ENCODE measurements at regions not wholly inside any gene's neighbourhood (a gene's known extent, or its start where the extent isn't known, plus 50 kb on each side); places are given as distances from the start of the nearest gene placed in this dataset.

- Mint-ChIP-seq H3K4me1 (no peaks in the 10 kb centered on the region), H3K27me3 (peaks cover 5 to 15% (median 8%) of the 10 kb centered on the region in 3 donors), H3K36me3 (no peaks in the 10 kb centered on the region), H3K9me3 (no peaks in the 10 kb centered on the region), H3K4me3 (no peak overlapping the region), H3K27ac (no peak overlapping the region)
- DNase-seq (no peak), ATAC-seq (ENCODE audit: low read depth in 2 of 2) (no peak)
Measured at GRCh38 chr10:70939441-70940003, 51.2 kb upstream of the PCBD1 start.

- H3K4me3 Mint-ChIP-seq = no peak overlapping the region
Measured at GRCh38 chr10:70940834-70941568, 52.6 kb upstream of the PCBD1 start.

GRCh38 chr10:70942125-70942524, 53.8 kb upstream of the PCBD1 start:
- DNase-seq (no peak), ATAC-seq (ENCODE audit: low read depth in 2 of 2) (no peak)
- H3K4me1 Mint-ChIP-seq = no peaks in the 10 kb centered on the region
- no peaks in the 10 kb centered on the region for H3K36me3 Mint-ChIP-seq
- no peaks in the 10 kb centered on the region for H3K9me3 Mint-ChIP-seq
- peaks cover 5 to 34% (median 8%) of the 10 kb centered on the region in 3 donors for H3K27me3 Mint-ChIP-seq
- H3K4me3 Mint-ChIP-seq = no peak overlapping the region
- peak overlapping the region in 1 of 6 donors; percentile 78 for H3K27ac Mint-ChIP-seq

More at GRCh38 chr10:70940834-70941568, 52.6 kb upstream of the PCBD1 start:
- no peak overlapping the region for H3K27ac Mint-ChIP-seq
- no peaks in the 10 kb centered on the region for H3K4me1 Mint-ChIP-seq
- peaks cover 5 to 30% (median 8%) of the 10 kb centered on the region in 3 donors for H3K27me3 Mint-ChIP-seq
- ATAC-seq (ENCODE audit: low read depth in 2 of 2) = no peak
- DNase-seq = no peak
- no peaks in the 10 kb centered on the region for H3K9me3 Mint-ChIP-seq
- H3K36me3 Mint-ChIP-seq = no peaks in the 10 kb centered on the region

- Mint-ChIP-seq H3K36me3 (no peaks in the 10 kb centered on the region), H3K4me1 (no peaks in the 10 kb centered on the region), H3K27ac (no peak overlapping the region), H3K9me3 (no peaks in the 10 kb centered on the region), H3K27me3 (peaks cover 5 to 34% (median 8%) of the 10 kb centered on the region in 3 donors), H3K4me3 (no peak overlapping the region)
- ATAC-seq (ENCODE audit: low read depth in 2 of 2) (no peak), DNase-seq (no peak)
Measured at GRCh38 chr10:70942725-70943124, 54.4 kb upstream of the PCBD1 start.

- H3K4me1 Mint-ChIP-seq = no peaks in the 10 kb centered on the region
- H3K4me3 Mint-ChIP-seq = no peak overlapping the region
- H3K9me3 Mint-ChIP-seq = no peaks in the 10 kb centered on the region
- ATAC-seq (ENCODE audit: low read depth in 2 of 2) (no peak), DNase-seq (no peak)
- H3K27me3 Mint-ChIP-seq = peaks cover 5 to 34% (median 8%) of the 10 kb centered on the region in 3 donors
- H3K27ac Mint-ChIP-seq = no peak overlapping the region
- H3K36me3 Mint-ChIP-seq = no peaks in the 10 kb centered on the region
Measured at GRCh38 chr10:70943249-70943648, 54.9 kb upstream of the PCBD1 start.

GRCh38 chr10:70943841-70944466, 55.6 kb upstream of the PCBD1 start:
- Mint-ChIP-seq H3K36me3 (no peaks in the 10 kb centered on the region), H3K27ac (no peak overlapping the region), H3K9me3 (no peaks in the 10 kb centered on the region), H3K4me3 (no peak overlapping the region), H3K4me1 (no peaks in the 10 kb centered on the region), H3K27me3 (peaks cover 5 to 33% (median 7%) of the 10 kb centered on the region in 3 donors)
- ATAC-seq (ENCODE audit: low read depth in 2 of 2) (no peak), DNase-seq (no peak)

GRCh38 chr10:70950037-70950436, 61.7 kb upstream of the PCBD1 start:
- ATAC-seq (ENCODE audit: low read depth in 2 of 2) = no peak
- Mint-ChIP-seq H3K4me3 (no peak overlapping the region), H3K4me1 (no peaks in the 10 kb centered on the region)

GRCh38 chr10:70950801-70951200, 62.4 kb upstream of the PCBD1 start:
- Mint-ChIP-seq H3K27me3 (peaks cover 5 to 22% (median 7%) of the 10 kb centered on the region in 3 donors), H3K4me3 (no peak overlapping the region), H3K4me1 (no peaks in the 10 kb centered on the region), H3K36me3 (no peaks in the 10 kb centered on the region), H3K27ac (no peak overlapping the region), H3K9me3 (no peaks in the 10 kb centered on the region)
- DNase-seq = no peak
- ATAC-seq (ENCODE audit: low read depth in 2 of 2) = no peak

More at GRCh38 chr10:70950037-70950436, 61.7 kb upstream of the PCBD1 start:
- Mint-ChIP-seq H3K27ac (peak overlapping the region in 1 of 6 donors; percentile 69), H3K27me3 (peaks cover 1 to 25% (median 5%) of the 10 kb centered on the region in 3 donors), H3K9me3 (no peaks in the 10 kb centered on the region), H3K36me3 (no peaks in the 10 kb centered on the region)
- DNase-seq = no peak

- H3K27ac Mint-ChIP-seq = no peak overlapping the region
- peak overlapping the region in 1 of 8 donors; percentile 4 for H3K4me3 Mint-ChIP-seq
- DNase-seq (no peak), ATAC-seq (ENCODE audit: low read depth in 2 of 2) (no peak)
- H3K27me3 Mint-ChIP-seq = peaks cover 7 to 17% (median 10%) of the 10 kb centered on the region in 3 donors
- H3K9me3 Mint-ChIP-seq = no peaks in the 10 kb centered on the region
- H3K4me1 Mint-ChIP-seq = no peaks in the 10 kb centered on the region
- H3K36me3 Mint-ChIP-seq = no peaks in the 10 kb centered on the region
Measured at GRCh38 chr10:70952401-70952800, 64.0 kb upstream of the PCBD1 start.

- H3K36me3 Mint-ChIP-seq = no peaks in the 10 kb centered on the region
- no peak overlapping the region for H3K4me3 Mint-ChIP-seq
- DNase-seq (no peak), ATAC-seq (ENCODE audit: low read depth in 2 of 2) (no peak)
- no peaks in the 10 kb centered on the region for H3K9me3 Mint-ChIP-seq
- H3K27me3 Mint-ChIP-seq = peaks cover 7 to 17% (median 10%) of the 10 kb centered on the region in 3 donors
- no peak overlapping the region for H3K27ac Mint-ChIP-seq
- no peaks in the 10 kb centered on the region for H3K4me1 Mint-ChIP-seq
Measured at GRCh38 chr10:70952921-70953320, 64.6 kb upstream of the PCBD1 start.

GRCh38 chr10:70954381-70955176, 66.2 kb upstream of the PCBD1 start:
- H3K27me3 Mint-ChIP-seq = peaks cover 7 to 13% (median 10%) of the 10 kb centered on the region in 3 donors
- no peaks in the 10 kb centered on the region for H3K4me1 Mint-ChIP-seq
- DNase-seq (no peak), ATAC-seq (ENCODE audit: low read depth in 2 of 2) (no peak)
- no peaks in the 10 kb centered on the region for H3K36me3 Mint-ChIP-seq
- no peak overlapping the region for H3K4me3 Mint-ChIP-seq
- H3K27ac Mint-ChIP-seq = no peak overlapping the region
- H3K9me3 Mint-ChIP-seq = no peaks in the 10 kb centered on the region

- H3K27ac Mint-ChIP-seq = no peak overlapping the region
- peaks cover 5 to 9% (median 7%) of the 10 kb centered on the region in 3 donors for H3K27me3 Mint-ChIP-seq
- no peak overlapping the region for H3K4me3 Mint-ChIP-seq
- ATAC-seq (ENCODE audit: low read depth in 2 of 2) = no peak
- no peaks in the 10 kb centered on the region for H3K4me1 Mint-ChIP-seq
- no peaks in the 10 kb centered on the region for H3K36me3 Mint-ChIP-seq
- DNase-seq = no peak
- no peaks in the 10 kb centered on the region for H3K9me3 Mint-ChIP-seq
Measured at GRCh38 chr10:70956029-70956759, 67.8 kb upstream of the PCBD1 start.

GRCh38 chr10:70958396-70958795, 70.0 kb upstream of the PCBD1 start:
- ATAC-seq (ENCODE audit: low read depth in 2 of 2) = no peak
- H3K9me3 Mint-ChIP-seq = no peaks in the 10 kb centered on the region
- peaks cover 8 to 17% (median 11%) of the 10 kb centered on the region in 3 donors for H3K27me3 Mint-ChIP-seq
- no peak overlapping the region for H3K27ac Mint-ChIP-seq
- H3K36me3 Mint-ChIP-seq = no peaks in the 10 kb centered on the region
- no peak for DNase-seq
- H3K4me1 Mint-ChIP-seq = no peaks in the 10 kb centered on the region
- H3K4me3 Mint-ChIP-seq = no peak overlapping the region
